ENCODE measurements at regions not wholly inside any gene's neighbourhood (a gene's known extent, or its start where the extent isn't known, plus 50 kb on each side); places are given as distances from the start of the nearest gene placed in this dataset.
"Not testable (repeated sequence)": the region's sequence is repeated elsewhere in the genome, so short reads cannot be mapped to it uniquely, and the experiment has no call there.

- CTCF ChIA-PET, result no interaction called here
- H3K27me3 Mint-ChIP-seq (ENCODE audit: low read depth), result no peaks in the 10 kb centered on the region
- no peak overlapping the region for H3K4me3 Mint-ChIP-seq
- POLR2A ChIA-PET, result no interaction called here
- DNase-seq (ENCODE audit: low spot score), result no peak
- H3K9me3 Mint-ChIP-seq, result peaks cover 17% of the 10 kb centered on the region
- H3K4me1 Mint-ChIP-seq, result no peaks in the 10 kb centered on the region
- no peak for ATAC-seq
- H3K27ac Mint-ChIP-seq, result no peak overlapping the region
- H3K36me3 Mint-ChIP-seq, result peaks cover 3% of the 10 kb centered on the region; the same call in 1 of the 2 replicates
- TF ChIP-seq SMAD3 (CRISPR knock-in tag; IDR thresholded peaks at IDR 0.05; ENCODE audit: borderline replicate concordance) (no peak), ZNF263 (CRISPR knock-in tag; IDR thresholded peaks at IDR 0.05; ENCODE audit: low read depth) (no peak), ATF3 (CRISPR knock-in tag; conservative IDR thresholded peaks at IDR 0.05) (no peak), TEAD1 (CRISPR knock-in tag; IDR thresholded peaks at IDR 0.05) (no peak), MLX (CRISPR knock-in tag; IDR thresholded peaks at IDR 0.05) (no peak), KAT7 (CRISPR knock-in tag; IDR thresholded peaks at IDR 0.05; ENCODE audit: borderline replicate concordance) (no peak), ARID4B (CRISPR knock-in tag; IDR thresholded peaks at IDR 0.05; ENCODE audit: borderline replicate concordance) (no peak), GABPB1 (CRISPR knock-in tag; IDR thresholded peaks at IDR 0.05) (no peak), ZNF532 (CRISPR knock-in tag; IDR thresholded peaks at IDR 0.05; ENCODE audit: borderline replicate concordance) (no peak), PRRX2 (CRISPR knock-in tag; IDR thresholded peaks at IDR 0.05) (no peak), RORB (CRISPR knock-in tag; IDR thresholded peaks at IDR 0.05) (no peak), SOX15 (CRISPR knock-in tag; IDR thresholded peaks at IDR 0.05) (no peak), ATF2 (CRISPR knock-in tag; IDR thresholded peaks at IDR 0.05; ENCODE audit: borderline replicate concordance, low read depth) (no peak), ETV6 (CRISPR knock-in tag; IDR thresholded peaks at IDR 0.05) (no peak)
Measured at GRCh38 chr6:69456086-69456485, 340.7 kb downstream of the LMBRD1 start.

- Mint-ChIP-seq H3K9me3 (peaks cover 29% of the 10 kb centered on the region), H3K36me3 (peaks cover 12% of the 10 kb centered on the region)
- ATAC-seq; H3K4me1 Mint-ChIP-seq; H3K27me3 Mint-ChIP-seq (ENCODE audit: low read depth); POLR2A ChIA-PET; H3K4me3 Mint-ChIP-seq; CTCF ChIA-PET; H3K27ac Mint-ChIP-seq; DNase-seq (ENCODE audit: low spot score): not testable (repeated sequence)
Measured at GRCh38 chr6:69454619-69455018, 342.2 kb downstream of the LMBRD1 start.

- H3K4me1 Mint-ChIP-seq; DNase-seq (ENCODE audit: low spot score); ATAC-seq; CTCF ChIA-PET; H3K27ac Mint-ChIP-seq; POLR2A ChIA-PET; H3K4me3 Mint-ChIP-seq; H3K27me3 Mint-ChIP-seq (ENCODE audit: low read depth): not testable (repeated sequence)
- peaks cover 48% of the 10 kb centered on the region for H3K9me3 Mint-ChIP-seq
- H3K36me3 Mint-ChIP-seq, result peaks cover 17% of the 10 kb centered on the region
Measured at GRCh38 chr6:69450493-69450892, 346.3 kb downstream of the LMBRD1 start.

Measured in WTC11 (cell line).